GM04503 (cell line): ENCODE measurements at regions not wholly inside any gene's neighbourhood (a gene's known extent, or its start where the extent isn't known, plus 50 kb on each side); places are given as distances from the start of the nearest gene placed in this dataset.

Experiments
- DNase-seq: peaks from one replicate; pipeline ENCODE4 v3.0.0-alpha.2; 2012; ENCODE audit warnings: low read depth

DNA sequence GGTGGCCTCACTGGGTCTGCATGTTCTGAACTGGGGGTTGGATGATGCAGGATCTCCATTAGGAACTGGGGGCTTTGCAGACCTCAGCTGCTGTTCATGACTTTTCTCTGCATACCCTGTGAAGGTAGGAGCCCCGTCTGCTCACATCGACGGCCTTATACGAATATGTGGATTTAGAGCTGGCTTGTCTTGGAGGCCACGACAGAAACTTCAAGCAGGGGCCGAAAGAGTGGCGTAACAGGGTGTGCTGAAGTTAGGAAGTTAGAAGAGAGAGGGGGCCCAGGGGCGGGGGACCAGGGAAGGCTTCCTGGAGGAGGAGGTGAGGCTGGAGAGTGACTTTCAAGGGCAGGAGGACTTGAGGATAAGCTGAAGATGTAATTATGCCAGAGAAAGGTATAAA, 144.9 kb downstream of the TSN start:
- DNase-seq = no peak

DNA sequence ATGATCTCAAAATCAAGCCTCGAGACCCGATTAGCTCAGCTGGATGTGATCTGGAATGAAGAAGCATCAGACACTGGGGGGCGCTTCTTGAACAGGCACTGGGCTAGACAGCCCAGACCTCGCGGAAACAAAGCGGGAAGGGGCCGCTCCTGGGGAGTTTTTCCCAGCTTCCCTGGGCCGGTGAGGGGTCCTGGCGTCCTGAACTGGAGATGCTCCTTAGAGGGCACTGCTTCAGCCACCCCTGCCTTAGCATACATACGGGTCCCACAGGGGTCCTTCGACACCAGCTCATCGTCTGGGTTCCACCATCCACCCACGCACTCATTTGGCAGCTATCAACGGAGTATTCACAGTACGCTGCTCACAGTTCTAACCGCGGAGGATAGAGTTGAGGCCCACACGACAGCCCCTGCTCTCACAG, 146.7 kb downstream of the TSN start:
- DNase-seq = no peak

DNA sequence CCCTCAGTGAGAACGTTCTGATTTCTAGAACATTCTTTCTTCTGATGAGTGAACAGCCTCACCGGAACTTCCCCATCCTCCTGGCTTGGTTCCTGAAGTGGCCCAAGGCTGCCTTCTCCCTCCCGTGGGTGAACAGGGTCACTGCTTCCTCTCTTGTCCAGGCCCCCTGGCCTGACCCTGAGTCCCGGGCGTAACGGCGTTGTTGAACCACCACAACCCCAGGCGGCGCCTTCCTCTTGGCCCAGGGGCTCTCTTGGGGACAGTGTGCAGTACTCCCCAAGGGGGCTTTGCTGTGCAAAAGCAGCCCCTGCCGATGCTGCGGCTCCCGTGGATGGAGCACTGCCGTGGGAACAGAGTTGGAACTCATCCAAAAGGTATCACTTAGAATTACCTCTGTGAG, 147.2 kb downstream of the TSN start:
- no peak for DNase-seq

DNA sequence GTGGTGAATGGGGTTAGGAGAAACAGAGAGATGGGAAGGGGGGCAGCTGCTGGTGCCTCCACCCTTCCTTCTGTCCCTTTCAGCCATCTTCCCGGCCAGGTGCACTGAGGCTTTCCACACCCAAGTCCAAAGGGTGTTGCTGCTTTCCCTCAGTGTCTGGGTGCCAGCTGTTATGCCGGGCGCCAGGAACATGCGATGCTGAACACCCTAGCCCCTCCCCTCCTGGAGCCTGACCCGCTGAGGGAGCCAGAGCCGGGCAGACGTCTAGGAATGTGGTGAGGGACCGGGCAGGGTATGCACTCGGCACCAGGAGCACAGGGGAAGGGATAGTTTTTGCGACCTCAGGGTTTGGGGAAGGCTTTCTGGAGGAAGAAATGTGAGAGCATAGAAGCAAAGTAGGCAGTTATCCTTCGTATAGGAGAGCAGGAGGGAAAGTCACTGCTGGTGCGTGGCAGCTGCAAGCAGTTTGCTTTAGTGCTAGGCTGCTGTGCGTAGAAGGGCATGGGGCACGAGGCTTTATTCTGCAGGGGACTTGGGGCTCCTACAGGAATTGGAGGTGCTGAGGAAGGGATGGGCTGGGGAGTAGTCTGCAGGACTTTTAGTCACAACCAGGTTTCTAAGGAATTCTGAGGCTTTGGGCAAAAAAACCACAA, 147.7 kb downstream of the TSN start:
- no peak for DNase-seq

DNA sequence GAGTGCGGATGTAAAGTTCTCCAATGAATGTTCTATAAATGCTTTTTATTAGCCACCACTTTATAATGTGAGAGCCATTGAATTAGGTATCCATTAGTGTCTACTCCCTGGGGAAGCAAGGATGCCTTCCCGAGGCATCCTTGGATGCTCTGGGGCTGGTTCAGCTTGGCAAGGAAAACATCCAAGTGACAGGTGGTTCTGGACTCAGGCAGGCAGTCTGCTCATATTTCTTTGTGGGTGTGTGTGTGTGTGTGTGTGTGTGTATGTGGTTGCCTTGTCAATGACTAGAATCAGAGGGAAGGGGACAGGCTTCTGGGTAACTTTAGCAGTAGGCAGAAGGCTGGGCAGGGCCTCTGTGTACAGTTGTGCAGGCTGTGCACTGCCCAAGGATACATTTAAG, 149.2 kb downstream of the TSN start:
- DNase-seq = no peak

DNA sequence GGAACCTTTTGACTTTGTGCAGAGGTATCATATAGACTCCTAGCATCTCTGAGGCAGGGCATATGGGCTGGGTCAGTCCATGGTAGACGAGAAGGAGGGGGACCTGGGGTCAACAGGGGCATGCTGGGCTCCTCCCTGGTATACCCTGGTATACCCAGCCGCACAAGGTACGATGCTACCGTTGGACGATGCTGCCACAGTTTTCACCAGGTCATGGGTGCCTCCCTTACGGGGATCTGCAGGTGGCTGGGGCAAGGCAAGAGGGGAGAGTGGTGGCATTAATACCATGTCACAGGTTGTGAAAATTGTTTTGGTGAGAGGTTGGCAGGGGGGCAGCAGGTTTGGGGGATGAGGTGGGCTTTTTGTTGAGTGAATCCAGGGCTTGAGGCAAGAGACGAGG, 149.8 kb downstream of the TSN start:
- no peak for DNase-seq

DNA sequence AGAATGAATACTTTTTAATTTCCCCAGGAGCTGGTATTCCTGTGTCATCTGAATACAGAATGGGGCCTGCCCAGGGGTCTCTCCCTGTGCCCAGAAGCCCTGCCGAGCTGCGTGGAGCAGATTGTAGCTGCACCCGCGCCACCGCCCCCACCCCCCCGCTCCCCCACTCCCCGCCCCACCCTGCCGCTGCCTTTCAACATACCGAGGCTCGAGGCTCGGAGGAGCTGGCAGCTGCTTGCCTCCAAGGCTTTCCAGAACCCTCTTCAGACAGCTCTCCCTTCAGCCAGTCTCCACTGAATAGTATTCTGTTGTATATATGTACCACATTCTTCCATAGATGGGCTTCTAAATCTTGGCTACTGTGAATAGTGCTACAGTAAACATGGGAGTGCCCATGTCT, 150.7 kb downstream of the TSN start:
- DNase-seq = no peak

DNA sequence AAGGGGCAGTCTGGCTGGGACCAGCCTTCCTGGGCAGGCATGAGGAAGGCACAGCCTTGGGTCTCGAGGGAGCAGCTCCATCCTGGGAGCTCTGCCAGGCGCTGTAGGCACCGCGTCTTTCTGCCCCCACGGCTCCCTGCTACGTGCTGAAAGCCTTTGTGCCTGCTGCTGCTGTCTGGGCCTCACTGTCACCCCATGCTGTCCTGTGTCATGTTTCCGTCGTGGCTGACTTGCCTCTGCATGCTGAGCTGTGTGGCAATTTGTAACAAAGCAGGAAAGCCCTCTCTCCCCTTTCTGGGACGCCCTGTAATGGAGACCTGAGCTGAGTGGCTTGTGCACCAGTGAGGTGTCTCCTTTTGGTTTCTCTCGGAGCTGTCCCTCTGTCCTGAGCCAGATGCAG, 152.5 kb downstream of the TSN start:
- no peak for DNase-seq

DNA sequence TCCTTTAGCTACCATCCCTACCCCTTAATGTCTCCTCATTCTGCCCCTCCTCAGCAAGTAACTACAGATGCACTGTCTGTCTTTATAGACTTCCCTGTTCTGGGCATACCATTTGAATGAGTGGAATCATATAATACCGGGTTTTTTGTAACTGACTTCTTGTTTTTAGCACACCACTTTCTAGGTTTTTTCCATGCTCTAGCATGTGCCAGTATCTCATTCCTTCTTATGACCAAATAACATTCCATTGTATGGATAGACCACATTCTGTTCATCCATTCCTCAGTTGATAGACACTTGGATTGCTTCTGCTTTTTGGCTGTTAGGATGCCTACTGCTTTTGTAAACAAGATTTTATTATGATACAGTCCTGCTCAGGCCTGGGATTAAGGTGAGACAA, 154.7 kb downstream of the TSN start:
- DNase-seq = peak; percentile 24

DNA sequence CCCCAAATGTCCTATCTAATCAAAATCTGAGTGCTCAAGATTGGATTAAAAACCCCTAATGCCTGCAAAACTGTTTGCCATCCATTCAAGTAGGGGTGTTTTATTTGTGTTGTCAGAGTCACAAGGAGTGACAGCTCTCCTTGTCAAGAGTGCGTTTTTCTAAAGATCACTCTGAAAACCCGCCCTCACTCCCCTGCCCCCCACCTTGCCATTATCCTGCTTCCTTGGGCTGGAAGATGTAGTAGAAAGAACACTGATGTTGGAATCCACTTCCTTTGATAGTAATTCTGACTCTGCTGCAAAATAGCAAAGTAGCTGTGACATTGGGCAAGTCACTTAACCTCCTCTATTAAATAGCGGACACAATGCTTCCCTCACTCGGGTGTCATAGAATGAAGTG, 155.6 kb downstream of the TSN start:
- no peak for DNase-seq

DNA sequence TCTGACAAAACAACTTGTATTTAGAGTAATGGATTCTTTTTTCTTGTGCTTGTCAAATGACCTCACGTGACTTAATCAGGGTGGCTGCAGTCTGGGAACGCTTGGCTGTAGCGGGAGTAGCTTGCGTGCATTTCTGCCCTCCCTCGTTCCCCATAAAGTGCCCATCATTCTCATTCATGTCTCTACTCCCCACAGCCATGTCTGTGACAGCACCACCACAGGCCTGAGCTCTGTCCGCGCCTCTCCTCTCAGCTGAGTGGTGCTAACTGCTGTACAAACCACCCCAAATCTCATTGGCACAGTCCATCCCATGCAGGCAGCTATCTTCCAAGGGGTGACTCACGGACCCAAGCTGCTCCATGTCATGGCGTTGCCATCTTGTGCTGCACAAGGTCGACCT, 161.7 kb downstream of the TSN start:
- no peak for DNase-seq

DNA sequence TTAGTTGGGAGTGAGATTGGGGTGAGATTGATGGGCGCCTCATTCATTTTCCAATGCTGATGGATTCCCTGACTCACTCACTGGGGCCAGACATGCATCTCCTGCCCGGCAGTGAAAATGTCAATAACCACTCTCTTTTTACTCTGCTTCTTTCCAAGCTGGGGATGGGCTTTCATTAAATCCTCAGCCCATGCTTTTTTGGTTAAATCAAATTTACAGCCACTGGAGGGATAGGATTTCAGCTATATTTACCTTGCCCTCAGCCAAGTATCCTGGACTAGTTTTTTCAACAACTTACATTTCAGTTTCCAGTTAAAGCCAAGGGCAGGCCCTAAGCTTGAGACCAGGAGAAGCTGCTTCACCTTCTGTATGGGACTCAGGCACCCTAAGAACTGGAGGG, 162.8 kb downstream of the TSN start:
- no peak for DNase-seq

DNA sequence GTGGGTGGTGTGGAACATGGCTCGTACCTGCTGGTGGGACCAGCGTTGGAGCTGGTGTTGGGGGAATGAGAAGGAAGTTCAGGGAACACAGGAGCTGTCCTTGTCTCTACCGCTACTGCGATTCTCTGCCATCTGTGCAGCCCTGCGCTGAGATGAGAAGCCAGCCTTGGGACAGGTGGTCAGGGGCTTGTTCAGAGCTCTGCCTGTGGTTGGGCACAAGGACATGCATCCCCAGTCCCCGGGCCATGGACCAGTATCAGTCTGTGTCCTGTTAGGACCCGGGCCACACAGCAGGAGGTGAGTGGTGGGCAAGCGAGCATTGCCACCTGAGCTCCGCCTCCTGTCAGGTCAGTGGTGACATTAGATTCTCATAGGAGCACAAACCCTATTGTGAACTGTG, 164.4 kb downstream of the TSN start:
- DNase-seq = no peak

DNA sequence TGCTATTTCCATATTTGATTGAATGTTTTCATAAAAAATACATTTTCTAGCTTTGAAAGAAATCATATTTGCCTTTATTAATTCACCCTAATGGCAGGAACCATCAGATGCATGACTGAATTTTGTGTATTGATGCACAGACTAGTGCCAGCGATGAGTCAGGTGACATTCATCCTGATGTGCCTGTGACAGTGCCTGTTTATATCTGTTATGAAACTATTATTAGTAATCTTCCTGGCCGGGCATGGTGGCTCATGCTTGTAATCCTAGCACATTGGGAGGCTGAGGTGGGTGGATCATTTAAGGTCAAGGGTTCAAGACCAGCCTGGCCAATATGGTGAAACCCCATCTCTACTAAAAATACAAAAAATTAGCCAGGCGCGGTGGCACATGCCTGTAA, 170.0 kb downstream of the TSN start:
- DNase-seq = no peak

DNA sequence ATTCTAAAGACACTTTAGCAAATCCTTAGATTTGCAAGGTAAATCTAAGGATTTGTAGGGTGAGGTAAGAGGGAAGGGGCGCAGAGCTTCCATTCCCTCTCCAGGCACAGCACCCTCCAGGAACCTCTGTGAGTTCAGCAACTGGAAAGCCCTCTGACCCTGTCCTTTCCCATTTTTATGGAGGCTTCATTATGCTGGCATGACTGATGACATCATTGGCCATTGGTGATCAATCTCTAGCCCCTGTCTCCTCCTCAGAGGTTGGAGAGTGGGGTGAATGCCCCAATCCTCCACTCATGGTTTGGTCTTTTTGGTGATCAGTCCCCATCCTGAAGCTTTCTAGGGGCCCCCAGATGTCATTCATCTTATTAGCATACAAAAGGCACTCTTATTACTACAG, 187.8 kb downstream of the TSN start:
- no peak for DNase-seq

DNA sequence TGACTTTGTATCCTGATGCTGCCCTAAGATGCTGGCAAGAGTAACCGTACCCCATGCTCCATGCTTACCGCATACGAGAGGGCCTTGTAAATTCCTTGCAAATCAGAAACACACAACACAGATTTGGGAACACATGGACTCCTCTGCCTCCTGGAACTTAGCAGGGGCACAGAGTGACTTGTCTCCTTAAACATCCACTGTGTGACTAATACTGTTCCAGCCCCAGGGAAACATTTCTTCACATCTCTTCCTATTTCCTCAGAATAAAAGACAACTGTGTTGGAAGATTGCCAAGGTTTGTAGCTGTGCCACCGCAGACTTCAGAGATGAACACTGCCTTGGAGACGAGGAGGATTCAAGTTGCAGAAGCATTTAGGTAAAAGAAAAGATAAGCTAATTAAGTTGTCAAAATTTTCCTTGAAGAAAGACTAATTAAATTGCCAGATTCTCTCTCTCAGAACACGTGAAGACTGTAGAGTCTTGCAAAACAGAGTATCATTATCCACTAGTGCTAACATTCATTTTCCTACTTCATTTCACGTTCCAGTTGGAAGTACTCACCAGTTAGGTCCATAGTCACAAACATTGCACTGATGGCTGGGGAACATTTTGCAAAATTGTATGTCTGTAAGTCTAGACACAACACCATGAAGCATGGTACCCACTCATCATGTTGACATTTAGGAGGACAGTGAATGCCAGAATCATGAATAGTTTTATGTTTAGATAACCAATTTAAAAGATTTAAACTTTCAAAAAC, 188.8 kb downstream of the TSN start:
- DNase-seq = peak; percentile 79

DNA sequence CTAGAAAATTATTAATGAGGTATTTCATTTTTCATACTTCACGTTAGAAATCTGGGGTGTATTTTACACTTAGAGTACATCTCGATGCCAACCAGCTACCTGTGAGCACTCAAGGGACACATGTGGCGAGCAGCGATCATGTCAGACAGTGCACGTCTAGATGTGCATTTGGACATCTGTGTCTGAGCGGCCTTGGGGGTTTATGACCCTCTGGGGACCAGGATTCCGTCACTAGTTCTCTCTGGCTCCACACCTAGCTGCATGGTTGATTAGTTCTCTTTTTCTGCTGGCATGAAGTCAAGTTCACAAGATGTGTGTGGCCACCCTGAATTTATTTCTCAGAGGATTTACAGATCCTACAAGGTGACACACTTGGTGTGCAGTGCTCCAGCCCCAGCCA, 192.2 kb downstream of the TSN start:
- no peak for DNase-seq

DNA sequence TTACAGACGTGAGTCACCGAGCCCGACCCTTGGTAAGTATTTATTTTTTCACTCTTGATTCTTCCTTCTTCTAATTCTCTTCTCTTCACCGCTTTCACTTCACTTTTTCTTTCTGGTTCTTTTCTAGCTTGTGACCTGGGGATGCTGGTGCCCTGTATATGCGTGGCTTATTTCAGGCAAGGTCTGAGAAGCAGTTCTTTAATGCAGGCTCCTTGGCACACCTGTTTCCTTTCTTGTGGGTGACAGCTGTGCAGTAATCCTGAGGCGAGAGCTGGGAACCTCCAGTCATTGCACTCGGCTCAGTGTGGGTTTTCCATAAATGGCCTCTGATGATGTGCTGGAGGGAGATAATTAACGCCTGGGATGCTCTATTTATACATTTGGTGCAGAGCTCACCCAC, 193.8 kb downstream of the TSN start:
- DNase-seq = no peak

DNA sequence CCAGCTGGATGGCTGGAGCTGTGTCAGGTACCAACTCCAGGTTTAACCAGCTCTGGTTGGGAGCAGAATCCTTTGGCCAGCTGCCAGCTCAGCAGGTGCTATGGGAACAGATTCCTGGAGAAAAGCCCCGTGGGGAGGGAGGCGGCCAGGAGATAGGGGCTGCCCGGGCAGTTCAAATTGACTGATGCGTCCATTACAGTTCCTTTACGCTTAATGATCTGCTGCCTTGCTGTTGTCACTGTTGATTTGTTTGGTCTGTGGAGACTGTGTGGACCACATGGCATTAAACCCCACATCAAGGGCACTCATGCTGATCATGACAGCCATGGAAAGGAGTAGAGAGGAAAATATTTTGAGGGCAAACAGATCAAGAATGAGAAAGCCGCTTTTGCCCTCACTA, 200.0 kb downstream of the TSN start:
- DNase-seq = no peak

DNA sequence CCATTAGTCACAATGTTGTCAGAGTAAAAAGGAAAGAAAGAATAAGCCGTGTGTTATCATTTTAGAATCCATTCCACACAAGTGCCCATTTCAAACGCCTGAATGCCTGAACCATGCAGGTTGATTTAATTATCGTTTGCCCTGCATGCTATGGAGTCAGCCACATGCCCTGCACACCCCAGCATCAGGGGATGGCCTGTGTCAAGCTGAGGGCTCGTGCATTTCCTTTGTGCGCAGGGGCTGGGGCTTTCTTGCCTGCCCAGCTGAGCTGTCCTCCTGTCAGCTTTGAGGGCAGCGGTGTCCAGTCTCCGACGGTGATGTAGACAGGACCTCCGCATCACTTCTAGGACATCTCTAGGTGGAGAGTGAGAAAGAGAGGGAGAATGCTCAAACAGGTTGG, 200.4 kb downstream of the TSN start:
- no peak for DNase-seq

DNA sequence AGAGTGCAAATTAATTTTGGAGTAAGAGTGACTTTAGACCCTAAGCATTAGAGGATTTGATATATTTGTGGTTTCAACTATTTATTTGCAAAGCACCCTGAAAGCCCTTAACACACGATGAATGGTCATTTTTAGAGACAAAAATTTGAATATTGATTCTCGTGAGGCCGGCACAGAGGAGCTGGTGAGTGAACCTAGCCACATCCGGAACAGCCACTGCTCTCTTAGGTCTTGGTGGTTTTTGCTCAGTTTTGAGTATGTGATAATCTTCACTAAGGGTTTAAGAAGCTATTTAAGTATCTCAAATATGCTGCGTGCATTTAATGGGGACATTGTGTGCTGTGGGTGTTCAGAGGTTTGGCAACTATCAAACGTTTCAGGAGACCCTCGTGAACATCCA, 204.8 kb downstream of the TSN start:
- DNase-seq = no peak

DNA sequence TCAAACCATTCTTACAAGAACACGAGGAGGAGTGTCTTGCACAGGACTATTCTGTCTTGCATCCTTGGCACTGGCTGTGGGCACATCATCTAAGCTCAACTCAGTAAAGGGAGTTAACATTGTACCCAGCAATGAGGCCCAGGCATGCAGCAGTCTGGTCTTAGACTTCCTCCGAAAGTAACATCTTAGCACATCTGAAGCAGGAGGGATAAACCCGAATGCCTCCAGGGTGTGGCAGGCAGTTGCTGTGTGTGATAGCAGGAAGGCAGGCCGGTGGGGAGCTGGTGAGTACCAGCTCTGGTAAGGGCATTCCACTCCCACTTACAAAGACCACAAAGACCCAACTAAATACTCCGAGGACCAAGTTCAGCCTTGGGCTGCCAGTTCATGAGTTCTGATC, 206.3 kb downstream of the TSN start:
- DNase-seq = no peak

DNA sequence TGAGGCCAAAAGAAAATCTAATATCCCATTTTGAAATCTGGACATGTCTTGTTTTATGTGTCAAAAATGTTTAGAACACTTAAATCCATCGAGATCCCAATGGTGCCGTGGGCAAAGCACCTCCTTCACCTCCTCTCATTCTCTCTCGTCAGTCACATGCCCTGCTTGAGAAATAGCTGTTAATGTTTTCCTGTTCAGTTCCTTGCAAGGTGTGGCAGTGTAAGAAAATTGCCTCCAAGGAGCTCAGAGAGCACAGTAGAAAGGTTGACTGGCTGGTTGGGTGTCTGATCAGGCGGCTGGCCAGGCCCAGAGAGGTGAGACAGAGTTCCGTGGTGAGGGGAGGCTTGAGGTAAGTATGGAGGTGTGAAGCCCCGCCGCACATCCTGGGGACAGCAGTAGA, 210.2 kb downstream of the TSN start:
- DNase-seq = no peak

DNA sequence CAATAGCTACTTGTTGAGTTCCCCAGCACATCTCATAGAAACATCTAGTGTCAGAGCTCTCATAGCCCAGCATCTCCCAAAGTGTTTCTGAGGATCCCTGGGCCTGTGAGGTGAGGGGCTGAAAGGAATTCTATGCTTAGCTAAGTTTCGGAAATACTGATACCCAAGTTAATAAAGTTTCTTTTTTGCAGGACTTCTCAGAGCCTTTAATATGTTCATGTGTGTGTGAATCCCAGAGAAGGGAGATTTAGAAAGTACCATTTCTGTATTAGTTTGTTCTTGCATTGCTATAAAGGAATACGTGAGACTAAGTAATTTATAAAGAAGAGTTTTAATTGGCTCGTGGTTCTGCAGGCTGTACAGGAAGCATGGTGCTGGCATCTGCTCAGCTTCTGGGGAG, 211.2 kb downstream of the TSN start:
- no peak for DNase-seq
